ENCODE measurements at regions not wholly inside any gene's neighbourhood (a gene's known extent, or its start where the extent isn't known, plus 50 kb on each side); places are given as distances from the start of the nearest gene placed in this dataset.

- Histone ChIP-seq H3K79me1 (ENCODE audit: insufficient read depth, low read depth, low read length, poor library complexity, severe bottlenecking) (no peaks in the 10 kb centered on the region), H3T11ph (ENCODE audit: low read length) (no peak overlapping the region), H3K23me2 (ENCODE audit: insufficient read length, low read depth, low read length, poor library complexity, severe bottlenecking) (no peaks in the 10 kb centered on the region), H4K91ac (ENCODE audit: insufficient read length, low read depth, low read length) (no peak overlapping the region), H2AFZ (ENCODE audit: low read length) (no peak overlapping the region), H3K9ac (ENCODE audit: extremely low read depth, insufficient read length, low read length) (no peak overlapping the region), H2BK20ac (ENCODE audit: low read depth, low read length, poor library complexity, severe bottlenecking) (no peak overlapping the region), H3K4me1 (ENCODE audit: insufficient read depth, low read length) (no peaks in the 10 kb centered on the region), H2BK5ac (ENCODE audit: insufficient read length, low read length) (no peak overlapping the region), H3K4ac (ENCODE audit: low read depth, low read length) (no peak overlapping the region), H3K4me2 (ENCODE audit: insufficient read depth, insufficient read length, low read length) (no peak overlapping the region), H3K56ac (ENCODE audit: insufficient read length, low read depth, low read length) (no peak overlapping the region), H3K18ac (ENCODE audit: insufficient read length, low read depth, low read length) (no peak overlapping the region), H2BK15ac (ENCODE audit: low read depth, low read length) (no peak overlapping the region), H3K27ac (ENCODE audit: insufficient read length, low read depth, low read length) (no peak overlapping the region), H4K20me1 (ENCODE audit: control insufficient read depth, insufficient read depth, insufficient read length) (no peaks in the 10 kb centered on the region), H2BK12ac (ENCODE audit: insufficient read length, low read depth, low read length) (no peak overlapping the region), H4K8ac (replicated peaks; ENCODE audit: insufficient read length, low read depth, low read length) (no peak overlapping the region), H3K14ac (ENCODE audit: insufficient read depth, low read length) (no peak overlapping the region), H3K23ac (ENCODE audit: insufficient read length, low read depth, low read length) (no peak overlapping the region), H3K9me3 (ENCODE audit: control insufficient read depth, low read depth, low read length) (no peaks in the 10 kb centered on the region), H3K79me2 (ENCODE audit: insufficient read depth, low read length) (no peaks in the 10 kb centered on the region), H3K27me3 (ENCODE audit: insufficient read depth, low read length) (no peaks in the 10 kb centered on the region), H2BK120ac (ENCODE audit: low read depth, low read length, poor library complexity, severe bottlenecking) (no peak overlapping the region), H2AK5ac (ENCODE audit: insufficient read length, low read length) (no peak overlapping the region), H4K5ac (ENCODE audit: insufficient read length, low read depth, low read length) (no peak overlapping the region)
- no peaks in the 10 kb centered on the region for H3K9me3 Mint-ChIP-seq
- no peak for DNase-seq
- H3K36me3 Mint-ChIP-seq (ENCODE audit: insufficient read depth in 1 of 3, low read depth in 3 of 3), result no peaks in the 10 kb centered on the region
- H3K27ac Mint-ChIP-seq, result no peak overlapping the region
- H3K4me1 Mint-ChIP-seq, result peaks cover 3 to 4% of the 10 kb centered on the region in 2 experiments; a peak in 2 of 4 replicates
- H3K4me3 Mint-ChIP-seq, result no peak overlapping the region
- TF ChIP-seq, protein P1, sequence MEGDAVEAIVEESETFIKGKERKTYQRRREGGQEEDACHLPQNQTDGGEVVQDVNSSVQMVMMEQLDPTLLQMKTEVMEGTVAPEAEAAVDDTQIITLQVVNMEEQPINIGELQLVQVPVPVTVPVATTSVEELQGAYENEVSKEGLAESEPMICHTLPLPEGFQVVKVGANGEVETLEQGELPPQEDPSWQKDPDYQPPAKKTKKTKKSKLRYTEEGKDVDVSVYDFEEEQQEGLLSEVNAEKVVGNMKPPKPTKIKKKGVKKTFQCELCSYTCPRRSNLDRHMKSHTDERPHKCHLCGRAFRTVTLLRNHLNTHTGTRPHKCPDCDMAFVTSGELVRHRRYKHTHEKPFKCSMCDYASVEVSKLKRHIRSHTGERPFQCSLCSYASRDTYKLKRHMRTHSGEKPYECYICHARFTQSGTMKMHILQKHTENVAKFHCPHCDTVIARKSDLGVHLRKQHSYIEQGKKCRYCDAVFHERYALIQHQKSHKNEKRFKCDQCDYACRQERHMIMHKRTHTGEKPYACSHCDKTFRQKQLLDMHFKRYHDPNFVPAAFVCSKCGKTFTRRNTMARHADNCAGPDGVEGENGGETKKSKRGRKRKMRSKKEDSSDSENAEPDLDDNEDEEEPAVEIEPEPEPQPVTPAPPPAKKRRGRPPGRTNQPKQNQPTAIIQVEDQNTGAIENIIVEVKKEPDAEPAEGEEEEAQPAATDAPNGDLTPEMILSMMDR (conservative IDR thresholded peaks at IDR 0.05), result no peak
- no peaks in the 10 kb centered on the region for H3K27me3 Mint-ChIP-seq (ENCODE audit: low read depth)
Measured at GRCh38 chr4:164613792-164614191, 140.1 kb upstream of the SMIM31 start.
